Kidney epithelial cell (primary cell): ENCODE measurements at regions not wholly inside any gene's neighbourhood (a gene's known extent, or its start where the extent isn't known, plus 50 kb on each side); places are given as distances from the start of the nearest gene placed in this dataset.

Experiments
- DNase-seq: peaks from one replicate; pipeline ENCODE4 v3.0.0-alpha.2; 2010; ENCODE audit warnings: low read depth
- H3K27me3 ChIP-seq: 2 replicates; pipeline ENCODE4 v1.6.0; 2011; ENCODE audit warnings: low read length; ENCODE audit not compliant: control insufficient read depth, insufficient read depth
- H3K36me3 ChIP-seq: 2 replicates; pipeline ENCODE4 v1.5.1; 2011; ENCODE audit warnings: low read length; ENCODE audit not compliant: control insufficient read depth, insufficient read depth
- H3K4me3 ChIP-seq: 2 replicates; pipeline ENCODE4 v1.5.1; 2011; ENCODE audit warnings: low read depth, mild to moderate bottlenecking, control low read depth, low read length
- TF ChIP-seq, protein P1 (sequence below): IDR thresholded peaks from 2 replicates; pipeline ENCODE4 v1.5.1; 2011; ENCODE audit warnings: mild to moderate bottlenecking, moderate library complexity, low read length, control low read depth, inconsistent platforms; ENCODE audit not compliant: insufficient read depth, poor library complexity, severe bottlenecking

- TF ChIP-seq, protein P1, sequence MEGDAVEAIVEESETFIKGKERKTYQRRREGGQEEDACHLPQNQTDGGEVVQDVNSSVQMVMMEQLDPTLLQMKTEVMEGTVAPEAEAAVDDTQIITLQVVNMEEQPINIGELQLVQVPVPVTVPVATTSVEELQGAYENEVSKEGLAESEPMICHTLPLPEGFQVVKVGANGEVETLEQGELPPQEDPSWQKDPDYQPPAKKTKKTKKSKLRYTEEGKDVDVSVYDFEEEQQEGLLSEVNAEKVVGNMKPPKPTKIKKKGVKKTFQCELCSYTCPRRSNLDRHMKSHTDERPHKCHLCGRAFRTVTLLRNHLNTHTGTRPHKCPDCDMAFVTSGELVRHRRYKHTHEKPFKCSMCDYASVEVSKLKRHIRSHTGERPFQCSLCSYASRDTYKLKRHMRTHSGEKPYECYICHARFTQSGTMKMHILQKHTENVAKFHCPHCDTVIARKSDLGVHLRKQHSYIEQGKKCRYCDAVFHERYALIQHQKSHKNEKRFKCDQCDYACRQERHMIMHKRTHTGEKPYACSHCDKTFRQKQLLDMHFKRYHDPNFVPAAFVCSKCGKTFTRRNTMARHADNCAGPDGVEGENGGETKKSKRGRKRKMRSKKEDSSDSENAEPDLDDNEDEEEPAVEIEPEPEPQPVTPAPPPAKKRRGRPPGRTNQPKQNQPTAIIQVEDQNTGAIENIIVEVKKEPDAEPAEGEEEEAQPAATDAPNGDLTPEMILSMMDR = no peak
- no peaks in the 10 kb centered on the region for H3K27me3 ChIP-seq
- no peak for DNase-seq
- no peaks in the 10 kb centered on the region for H3K36me3 ChIP-seq
- H3K4me3 ChIP-seq = no peak overlapping the region
These were observed 1183.0 kb downstream of the TECRL start for GRCh38 chr4:63226229-63226628.

DNA sequence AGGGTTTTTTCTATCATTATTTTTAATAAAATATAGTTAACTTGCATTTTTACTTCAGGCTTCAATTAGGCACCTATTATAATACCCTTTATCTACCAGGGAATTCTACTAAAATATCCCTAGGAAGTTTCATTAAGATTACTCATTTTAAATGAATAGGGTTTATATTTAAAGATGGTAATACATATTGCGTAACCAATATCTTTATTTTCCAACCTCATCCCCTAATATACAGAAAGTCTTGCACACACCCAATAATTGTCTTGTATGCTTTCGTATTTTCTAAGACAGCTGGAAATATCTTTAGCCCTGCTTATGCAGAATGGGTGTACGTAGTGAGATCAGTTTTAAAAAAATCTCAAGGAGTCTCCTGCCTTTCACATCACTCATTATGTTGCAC, 1186.8 kb downstream of the TECRL start:
- TF ChIP-seq, protein P1 = no peak

GRCh38 chr4:63221477-63221876, 1187.8 kb downstream of the TECRL start:
- H3K4me3 ChIP-seq = no peak overlapping the region
- TF ChIP-seq, protein P1 = no peak
- H3K27me3 ChIP-seq = no peaks in the 10 kb centered on the region
- DNase-seq = no peak
- no peaks in the 10 kb centered on the region for H3K36me3 ChIP-seq

More for the DNA sequence above, 1186.8 kb downstream of the TECRL start:
- Histone ChIP-seq H3K27me3 (no peaks in the 10 kb centered on the region), H3K36me3 (no peaks in the 10 kb centered on the region), H3K4me3 (no peak overlapping the region)
- no peak for DNase-seq

- TF ChIP-seq, protein P1 = no peak
- no peak for DNase-seq
- Histone ChIP-seq H3K36me3 (no peaks in the 10 kb centered on the region), H3K27me3 (no peaks in the 10 kb centered on the region), H3K4me3 (no peak overlapping the region)
These were observed 1190.4 kb downstream of the TECRL start for GRCh38 chr4:63218856-63219255.

DNA sequence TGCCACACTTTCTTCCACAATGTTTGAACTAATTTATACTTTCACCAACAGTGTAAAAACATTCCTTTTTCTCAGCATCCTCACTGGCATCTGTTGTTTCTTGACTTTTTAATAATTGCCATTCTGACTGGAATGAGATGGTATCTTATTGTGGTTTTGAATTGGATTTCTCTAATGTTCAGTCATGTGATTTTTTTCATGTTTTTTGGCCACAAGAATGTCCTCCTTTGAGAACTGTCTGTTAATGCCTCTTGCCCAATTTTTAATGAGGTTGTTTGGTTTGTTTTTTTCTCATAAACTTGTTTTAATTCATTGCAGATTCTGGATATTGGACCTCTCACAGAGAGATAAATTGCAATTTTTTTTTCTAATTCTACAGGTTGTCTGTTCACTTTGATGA, 1195.2 kb downstream of the TECRL start:
- H3K4me3 ChIP-seq = no peak overlapping the region
- TF ChIP-seq, protein P1 = no peak
- H3K27me3 ChIP-seq = no peaks in the 10 kb centered on the region
- no peaks in the 10 kb centered on the region for H3K36me3 ChIP-seq
- DNase-seq = no peak

DNA sequence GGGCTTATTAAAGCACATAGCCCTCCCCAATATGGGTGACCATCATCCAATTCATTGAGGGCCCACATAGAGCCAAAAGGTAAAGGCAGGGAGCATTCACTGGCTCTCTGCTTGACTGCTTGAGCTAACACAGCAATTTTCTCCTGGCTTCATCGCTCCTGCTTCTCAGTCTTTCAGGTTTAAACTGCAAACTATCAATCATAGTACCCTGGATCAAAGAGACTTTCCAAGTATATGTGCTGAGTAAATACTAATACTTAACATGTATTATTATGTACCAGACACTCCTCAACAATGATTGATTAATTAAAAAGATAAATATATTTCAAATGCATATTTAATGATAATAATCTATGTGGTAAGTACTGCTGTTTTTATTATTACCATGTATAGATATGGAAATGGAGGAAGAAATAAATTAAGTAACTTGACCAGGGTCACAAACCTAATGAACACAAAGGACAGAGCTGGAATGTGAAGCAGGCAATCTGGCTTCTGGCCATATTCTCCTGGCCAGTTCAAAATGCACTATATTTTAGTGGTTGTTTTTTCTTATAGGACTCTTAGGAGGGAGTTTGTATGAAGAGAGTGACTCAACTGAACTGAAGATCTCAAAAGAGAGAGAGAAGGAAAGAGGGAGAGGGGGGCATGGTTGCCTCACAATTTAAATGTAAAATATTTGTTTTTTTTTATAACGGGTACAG, 1197.3 kb downstream of the TECRL start:
- TF ChIP-seq, protein P1 = no peak
- H3K36me3 ChIP-seq = no peaks in the 10 kb centered on the region
- no peak for DNase-seq

More for the DNA sequence above, 1197.3 kb downstream of the TECRL start:
- no peak overlapping the region for H3K4me3 ChIP-seq
- H3K27me3 ChIP-seq = no peaks in the 10 kb centered on the region
